Bone marrow (tissue), 2 donors: ENCODE measurements at regions not wholly inside any gene's neighbourhood (a gene's known extent, or its start where the extent isn't known, plus 50 kb on each side); places are given as distances from the start of the nearest gene placed in this dataset.
"Not testable (repeated sequence)": the region's sequence is repeated elsewhere in the genome, so short reads cannot be mapped to it uniquely, and the experiment has no call there.

ENCODE experiments used
- DNase-seq, 2 donors: peaks; one replicate each; lab custom pipeline; 2025; lab: John Stamatoyannopoulos, UW

GRCh38 chr1:213324859-213325258, 273.8 kb downstream of the RPS6KC1 start:
- DNase-seq: no peak

- DNase-seq: no peak
Measured at GRCh38 chr1:213325482-213325881, 274.4 kb downstream of the RPS6KC1 start.

- no peak for DNase-seq
Measured at GRCh38 chr1:213326281-213327016, 275.4 kb downstream of the RPS6KC1 start.

- peak; percentile 4 to 23 for DNase-seq
Measured at GRCh38 chr1:213327017-213327667, 276.1 kb downstream of the RPS6KC1 start.

- DNase-seq: no peak
Measured at GRCh38 chr1:213329406-213330008, 278.5 kb downstream of the RPS6KC1 start.

GRCh38 chr1:213330281-213330680, 279.2 kb downstream of the RPS6KC1 start:
- DNase-seq: no peak

- no peak for DNase-seq
Measured at GRCh38 chr1:213331631-213332175, 280.7 kb downstream of the RPS6KC1 start.

GRCh38 chr1:213332491-213332890, 281.4 kb downstream of the RPS6KC1 start:
- no peak for DNase-seq

GRCh38 chr1:213333121-213333520, 282.1 kb downstream of the RPS6KC1 start:
- no peak for DNase-seq

GRCh38 chr1:213335084-213335483, 284.0 kb downstream of the RPS6KC1 start:
- no peak for DNase-seq

- DNase-seq: no peak
Measured at GRCh38 chr1:213337025-213337678, 286.1 kb downstream of the RPS6KC1 start.

GRCh38 chr1:213340593-213340992, 289.6 kb downstream of the RPS6KC1 start:
- no peak for DNase-seq

GRCh38 chr1:213345621-213346020, 294.6 kb downstream of the RPS6KC1 start:
- DNase-seq: no peak

- DNase-seq: no peak
Measured at GRCh38 chr1:213357403-213357802, 306.4 kb downstream of the RPS6KC1 start.

- not testable (repeated sequence) for DNase-seq
Measured at GRCh38 chr1:213358368-213358767, 307.3 kb downstream of the RPS6KC1 start.

GRCh38 chr1:213362598-213362997, 311.6 kb downstream of the RPS6KC1 start:
- no peak for DNase-seq

GRCh38 chr1:213366141-213366831, 315.2 kb downstream of the RPS6KC1 start:
- DNase-seq: no peak

- no peak for DNase-seq
Measured at GRCh38 chr1:213369465-213369864, 318.4 kb downstream of the RPS6KC1 start.

- no peak for DNase-seq
Measured at GRCh38 chr1:213370523-213370922, 319.5 kb downstream of the RPS6KC1 start.

GRCh38 chr1:213371525-213371846, 320.4 kb downstream of the RPS6KC1 start:
- DNase-seq: no peak

- no peak for DNase-seq
Measured at GRCh38 chr1:213371847-213372619, 321.0 kb downstream of the RPS6KC1 start.
